IMR-90 (cell line): ENCODE measurements at regions not wholly inside any gene's neighbourhood (a gene's known extent, or its start where the extent isn't known, plus 50 kb on each side); places are given as distances from the start of the nearest gene placed in this dataset.

Source experiments
- ATAC-seq: fragments of 200-7000 bp; cut with Tn5 transposase; 2 replicates; pipeline ENCODE4 v1.9.1; 2020; ENCODE audit warnings: low read depth, mild to moderate bottlenecking, moderate library complexity
- BruUV-seq: library from RNA; stranded (reverse); fragments of 400-500 nt; replicated peaks from 2 replicates; lab custom pipeline; 2021; lab: Mats Ljungman, UMichigan
- CTCF ChIA-PET: fragments of 300-600 bp; formaldehyde crosslinking; extraction: SDS; loops from one replicate; lab custom pipeline; 2021; ENCODE audit warnings: antibody characterized with exemption; lab: Yijun Ruan, JAX
- POLR2A ChIA-PET: fragments of 300-600 bp; sonication (Branson Sonifier 250); formaldehyde crosslinking; loops from one replicate; lab custom pipeline; 2022; ENCODE audit warnings: antibody characterized with exemption; ENCODE audit not compliant: unreplicated experiment; lab: Charles Lee
- DNase-seq: peaks from one replicate; pipeline ENCODE4 v3.0.0; 2013
- H2AFZ ChIP-seq: replicated peaks from 2 replicates; pipeline ENCODE3; 2013; ENCODE audit warnings: low read length, mild to moderate bottlenecking; ENCODE audit not compliant: poor library complexity
- H2AK5ac ChIP-seq: 2 replicates; pipeline ENCODE4 v1.6.1; 2013; ENCODE audit warnings: low read depth, low read length, inconsistent platforms
- H2AK9ac ChIP-seq: replicated peaks from 2 replicates; pipeline ENCODE3; 2013; ENCODE audit warnings: mild to moderate bottlenecking, low read depth, low read length, moderate library complexity; ENCODE audit not compliant: poor library complexity
- H2BK120ac ChIP-seq: 2 replicates; pipeline ENCODE4 v1.6.1; 2013; ENCODE audit warnings: low read depth, low read length, inconsistent platforms
- H2BK15ac ChIP-seq: 3 replicates; pipeline ENCODE4 v1.6.1; 2013; ENCODE audit warnings: low read depth, low read length, inconsistent platforms
- H2BK20ac ChIP-seq: 2 replicates; pipeline ENCODE4 v1.6.1; 2013; ENCODE audit warnings: low read depth, mild to moderate bottlenecking, inconsistent platforms, low read length, moderate library complexity
- H2BK5ac ChIP-seq: 2 replicates; pipeline ENCODE4 v1.6.1; 2013; ENCODE audit warnings: mild to moderate bottlenecking, low read depth, low read length, inconsistent platforms; ENCODE audit not compliant: poor library complexity, severe bottlenecking
- H3K14ac ChIP-seq: replicated peaks from 2 replicates; pipeline ENCODE4 v1.6.1; 2013; ENCODE audit warnings: low read depth, low read length, inconsistent platforms
- H3K18ac ChIP-seq: 2 replicates; pipeline ENCODE4 v1.6.1; 2013; ENCODE audit warnings: low read depth, low read length, control low read depth
- H3K23ac ChIP-seq: 2 replicates; pipeline ENCODE4 v1.6.1; 2013; ENCODE audit warnings: low read depth, low read length, inconsistent platforms
- H3K27ac ChIP-seq: 2 replicates; pipeline ENCODE4 v1.5.1; 2013; ENCODE audit warnings: mild to moderate bottlenecking, control low read depth, low read length; ENCODE audit not compliant: insufficient read depth
- H3K27me3 ChIP-seq: 2 replicates; pipeline ENCODE4 v1.6.1; 2013; ENCODE audit warnings: low read length; ENCODE audit not compliant: control insufficient read depth, insufficient read depth
- H3K36me3 ChIP-seq: 2 replicates; pipeline ENCODE4 v1.6.1; 2013; ENCODE audit warnings: low read length, mixed read lengths; ENCODE audit not compliant: control insufficient read depth, insufficient read depth
- H3K4ac ChIP-seq: 2 replicates; pipeline ENCODE4 v1.6.1; 2013; ENCODE audit warnings: low read depth, low read length, inconsistent platforms
- H3K4me1 ChIP-seq: 2 replicates; pipeline ENCODE4 v1.6.1; 2013; ENCODE audit warnings: low read length, mixed read lengths; ENCODE audit not compliant: control insufficient read depth, insufficient read depth
- H3K4me2 ChIP-seq: 2 replicates; pipeline ENCODE4 v1.6.1; 2013; ENCODE audit warnings: low read depth, mild to moderate bottlenecking, control low read depth, low read length, moderate library complexity
- H3K4me3 ChIP-seq: 2 replicates; pipeline ENCODE4 v1.5.1; 2013; ENCODE audit warnings: low read depth, mild to moderate bottlenecking, control low read depth, low read length, moderate library complexity; ENCODE audit not compliant: insufficient read depth
- H3K56ac ChIP-seq: 2 replicates; pipeline ENCODE4 v1.6.1; 2013; ENCODE audit warnings: low read length, inconsistent platforms; ENCODE audit not compliant: insufficient read depth; ENCODE audit errors: extremely low read depth
- H3K79me1 ChIP-seq, 2 experiments: 2 replicates each; pipeline ENCODE4 v1.6.1; 2013; ENCODE audit warnings: low read length in 2 of 2, inconsistent platforms in 1 of 2, low read depth in 1 of 2
- H3K9ac ChIP-seq: 2 replicates; pipeline ENCODE4 v1.6.1; 2013; ENCODE audit warnings: low read depth, low read length, control low read depth
- H3K9me1 ChIP-seq: 2 replicates; pipeline ENCODE4 v1.6.1; 2013; ENCODE audit warnings: low read length, inconsistent platforms; ENCODE audit not compliant: insufficient read depth
- H3K9me3 ChIP-seq: 2 replicates; pipeline ENCODE4 v1.6.1; 2013; ENCODE audit warnings: low read length; ENCODE audit not compliant: control insufficient read depth, insufficient read depth
- H4K20me1 ChIP-seq: 2 replicates; pipeline ENCODE4 v1.6.1; 2013; ENCODE audit warnings: low read length, inconsistent platforms; ENCODE audit not compliant: insufficient read depth
- H4K5ac ChIP-seq: 2 replicates; pipeline ENCODE4 v1.6.1; 2013; ENCODE audit warnings: mild to moderate bottlenecking, low read depth, low read length, control low read depth
- H4K8ac ChIP-seq, 2 experiments: 2 replicates each; pipeline ENCODE4 v1.6.1; 2013; ENCODE audit warnings: low read depth in 2 of 2, low read length in 2 of 2, control low read depth in 1 of 2, inconsistent platforms in 1 of 2
- H4K91ac ChIP-seq: 2 replicates; pipeline ENCODE4 v1.6.1; 2013; ENCODE audit warnings: low read depth, low read length, inconsistent platforms; ENCODE audit not compliant: insufficient read depth
- BHLHE40 ChIP-seq: fragments of 150-350 bp; IDR thresholded peaks from 2 replicates; pipeline ENCODE4 v1.6.1; 2016; ENCODE audit warnings: mild to moderate bottlenecking, low read depth, low read length
- CEBPB ChIP-seq: IDR thresholded peaks from 2 replicates; pipeline ENCODE4 v1.6.1; 2012; ENCODE audit warnings: low read depth, low read length, improper control_type of control experiment
- CHD1 ChIP-seq: IDR thresholded peaks from 2 replicates; pipeline ENCODE4 v1.6.1; 2012; ENCODE audit warnings: low read depth, low read length, improper control_type of control experiment
- CTCF ChIP-seq: conservative IDR thresholded peaks from 2 replicates; pipeline ENCODE4 v1.5.1; 2012; ENCODE audit warnings: mild to moderate bottlenecking, low read depth, low read length, improper control_type of control experiment
- ELK1 ChIP-seq: fragments of 150-350 bp; IDR thresholded peaks from 2 replicates; pipeline ENCODE4 v1.6.1; 2016; ENCODE audit warnings: low read depth, mild to moderate bottlenecking, low read length, moderate library complexity, borderline replicate concordance
- FOS ChIP-seq: fragments of 150-350 bp; IDR thresholded peaks from 2 replicates; pipeline ENCODE4 v1.6.1; 2016; ENCODE audit warnings: low read depth, low read length
- MAFK ChIP-seq: IDR thresholded peaks from 2 replicates; pipeline ENCODE4 v1.6.1; 2012; ENCODE audit warnings: low read depth, low read length, improper control_type of control experiment
- MAZ ChIP-seq: IDR thresholded peaks from 2 replicates; pipeline ENCODE4 v1.6.1; 2012; ENCODE audit warnings: low read depth, mild to moderate bottlenecking, low read length, improper control_type of control experiment, moderate library complexity, borderline replicate concordance
- MXI1 ChIP-seq: IDR thresholded peaks from 2 replicates; pipeline ENCODE4 v1.6.1; 2012; ENCODE audit warnings: low read depth, mild to moderate bottlenecking, low read length, moderate library complexity, borderline replicate concordance
- NFE2L2 ChIP-seq: fragments of 150-350 bp; IDR thresholded peaks from 2 replicates; pipeline ENCODE4 v1.6.1; 2016; ENCODE audit warnings: low read depth, mild to moderate bottlenecking, low read length
- POLR2A ChIP-seq: IDR thresholded peaks from 2 replicates; pipeline ENCODE4 v1.6.1; 2012; ENCODE audit warnings: mild to moderate bottlenecking, low read depth, low read length
- RAD21 ChIP-seq: IDR thresholded peaks from 2 replicates; pipeline ENCODE4 v1.6.1; 2012; ENCODE audit warnings: low read length, improper control_type of control experiment
- RCOR1 ChIP-seq: IDR thresholded peaks from 2 replicates; pipeline ENCODE4 v1.6.1; 2012; ENCODE audit warnings: mild to moderate bottlenecking, low read length, improper control_type of control experiment; ENCODE audit not compliant: insufficient replicate concordance
- RFX5 ChIP-seq: IDR thresholded peaks from 2 replicates; pipeline ENCODE4 v1.8.0; 2012; ENCODE audit warnings: low read depth, mild to moderate bottlenecking, low read length, moderate library complexity
- SMC3 ChIP-seq: fragments of 150-350 bp; IDR thresholded peaks from 2 replicates; pipeline ENCODE4 v1.6.1; 2016; ENCODE audit warnings: low read depth, mild to moderate bottlenecking, antibody characterized with exemption, low read length, moderate library complexity
- USF2 ChIP-seq: fragments of 150-350 bp; IDR thresholded peaks from 2 replicates; pipeline ENCODE4 v1.6.1; 2017; ENCODE audit warnings: mild to moderate bottlenecking, antibody characterized with exemption, low read length, low read depth
- WGBS, 2 experiments: methylation state at CpG; one replicate each; pipeline versions ENCODE4 v1.1.5 to v1.1.7; 2013; ENCODE audit warnings: missing lambda C conversion rate in 2 of 2; ENCODE audit not compliant: insufficient read length in 1 of 2; ENCODE audit errors: extremely low coverage in 2 of 2; 5-methylcytosine and 5-hydroxymethylcytosine counted together
- dilution Hi-C: fragments of 300-500 bp; cut with HindIII; formaldehyde crosslinking; loops from one replicate; pipeline ENCODE4 v1.14.3; 2018; ENCODE audit warnings: low sequenced_read_pairs; ENCODE audit not compliant: unreplicated experiment
- in situ Hi-C: fragments of 300-500 bp; cut with MboI; formaldehyde crosslinking; loops from 3 replicates; pipeline ENCODE4 v1.14.3; 2019; ENCODE audit warnings: low sequenced_read_pairs, inconsistent platforms, mixed read lengths
- intact Hi-C: fragments of 100-400 bp; cut with micrococcal nuclease; formaldehyde crosslinking; loops from 2 replicates; pipeline ENCODE4 v1.10.0; 2022

- Histone ChIP-seq H3K27ac (peak overlapping the region; percentile 48; the same call in 1 of the 2 replicates), H4K8ac (peak overlapping the region in 1 of 2 experiments; percentile 38; a peak in 2 of 4 replicates), H2BK15ac (peak overlapping the region; percentile 64; the same call in 2 of the 3 replicates), H2BK5ac (peak overlapping the region; percentile 84), H4K20me1 (no peaks in the 10 kb centered on the region), H3K14ac (peak overlapping the region; percentile 69), H3K23ac (peak overlapping the region; percentile 29), H4K91ac (peak overlapping the region; percentile 67), H2AK9ac (no peak overlapping the region), H2AFZ (no peak overlapping the region), H3K36me3 (no peaks in the 10 kb centered on the region), H3K9me1 (peaks cover 29% of the 10 kb centered on the region), H2BK120ac (peak overlapping the region; percentile 78), H3K4me1 (peaks cover 24% of the 10 kb centered on the region), H2BK20ac (peak overlapping the region; percentile 86), H3K9me3 (no peaks in the 10 kb centered on the region), H3K27me3 (no peaks in the 10 kb centered on the region), H3K56ac (peak overlapping the region; percentile 27; the same call in 1 of the 2 replicates), H3K4me2 (peak overlapping the region; percentile 6; the same call in 1 of the 2 replicates), H2AK5ac (peak overlapping the region; percentile 41; the same call in 1 of the 2 replicates), H3K4ac (peak overlapping the region; percentile 82), H3K79me1 (no peaks in the 10 kb centered on the region), H3K9ac (no peak overlapping the region), H3K4me3 (no peak overlapping the region), H3K18ac (peak overlapping the region; percentile 28; the same call in 1 of the 2 replicates), H4K5ac (peak overlapping the region; percentile 42)
- BruUV-seq = no TSS peak
- TF ChIP-seq RAD21 (no peak), NFE2L2 (no peak), FOS (no peak), POLR2A (no peak), CHD1 (no peak), CTCF (no peak), MAZ (no peak), MXI1 (no peak), BHLHE40 (no peak), RFX5 (no peak), MAFK (no peak), ELK1 (no peak), RCOR1 (no peak), CEBPB (no peak), SMC3 (no peak), USF2 (no peak)
- 100% methylated on average over 1 of the region's 1 CpG; no CpG with 5 or more reads in 1 of the 2 experiments for WGBS, 2 experiments
- intact Hi-C loops = no loop called here
- dilution Hi-C loops = no loop called here
- ChIA-PET POLR2A (no interaction called here), CTCF (interaction anchor here (0.6 kb wide), 3 partner anchors 18 to 945 kb away, joined by 3 to 6 read pairs (median 3); no protein-coding TSS in a partner anchor)
- in situ Hi-C loops = no loop called here
- no peak for DNase-seq
- peak; percentile 4; the same call in 1 of the 2 replicates for ATAC-seq
Observed at GRCh38 chr6:2429032-2429431, 183.6 kb upstream of the GMDS start.
